ENCODE measurements at regions not wholly inside any gene's neighbourhood (a gene's known extent, or its start where the extent isn't known, plus 50 kb on each side); places are given as distances from the start of the nearest gene placed in this dataset.

DNA sequence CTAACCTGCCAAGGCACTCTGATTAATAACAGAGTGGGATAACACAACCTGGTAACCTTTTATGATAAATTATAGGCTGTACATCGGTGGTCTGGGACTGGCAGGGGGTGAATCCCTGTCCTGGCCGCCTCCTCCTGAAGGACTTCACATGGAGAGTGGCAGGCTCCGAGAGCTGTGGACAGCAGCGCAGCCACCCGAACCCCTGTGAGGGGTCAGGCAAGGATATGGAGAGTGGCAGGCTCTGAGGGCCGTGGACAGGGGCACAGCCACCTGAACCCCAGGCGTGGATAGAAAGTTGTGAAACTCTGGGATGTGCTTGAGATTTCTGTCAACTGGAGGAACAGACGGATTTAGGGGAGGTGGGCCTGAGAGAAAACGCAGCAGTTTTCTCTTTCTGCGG lies 107.0 kb upstream of the MGMT start:
- H3K27ac ChIP-seq, result no peak overlapping the region
- TF ChIP-seq, protein P1, sequence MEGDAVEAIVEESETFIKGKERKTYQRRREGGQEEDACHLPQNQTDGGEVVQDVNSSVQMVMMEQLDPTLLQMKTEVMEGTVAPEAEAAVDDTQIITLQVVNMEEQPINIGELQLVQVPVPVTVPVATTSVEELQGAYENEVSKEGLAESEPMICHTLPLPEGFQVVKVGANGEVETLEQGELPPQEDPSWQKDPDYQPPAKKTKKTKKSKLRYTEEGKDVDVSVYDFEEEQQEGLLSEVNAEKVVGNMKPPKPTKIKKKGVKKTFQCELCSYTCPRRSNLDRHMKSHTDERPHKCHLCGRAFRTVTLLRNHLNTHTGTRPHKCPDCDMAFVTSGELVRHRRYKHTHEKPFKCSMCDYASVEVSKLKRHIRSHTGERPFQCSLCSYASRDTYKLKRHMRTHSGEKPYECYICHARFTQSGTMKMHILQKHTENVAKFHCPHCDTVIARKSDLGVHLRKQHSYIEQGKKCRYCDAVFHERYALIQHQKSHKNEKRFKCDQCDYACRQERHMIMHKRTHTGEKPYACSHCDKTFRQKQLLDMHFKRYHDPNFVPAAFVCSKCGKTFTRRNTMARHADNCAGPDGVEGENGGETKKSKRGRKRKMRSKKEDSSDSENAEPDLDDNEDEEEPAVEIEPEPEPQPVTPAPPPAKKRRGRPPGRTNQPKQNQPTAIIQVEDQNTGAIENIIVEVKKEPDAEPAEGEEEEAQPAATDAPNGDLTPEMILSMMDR (conservative IDR thresholded peaks at IDR 0.05), result no peak

DNA sequence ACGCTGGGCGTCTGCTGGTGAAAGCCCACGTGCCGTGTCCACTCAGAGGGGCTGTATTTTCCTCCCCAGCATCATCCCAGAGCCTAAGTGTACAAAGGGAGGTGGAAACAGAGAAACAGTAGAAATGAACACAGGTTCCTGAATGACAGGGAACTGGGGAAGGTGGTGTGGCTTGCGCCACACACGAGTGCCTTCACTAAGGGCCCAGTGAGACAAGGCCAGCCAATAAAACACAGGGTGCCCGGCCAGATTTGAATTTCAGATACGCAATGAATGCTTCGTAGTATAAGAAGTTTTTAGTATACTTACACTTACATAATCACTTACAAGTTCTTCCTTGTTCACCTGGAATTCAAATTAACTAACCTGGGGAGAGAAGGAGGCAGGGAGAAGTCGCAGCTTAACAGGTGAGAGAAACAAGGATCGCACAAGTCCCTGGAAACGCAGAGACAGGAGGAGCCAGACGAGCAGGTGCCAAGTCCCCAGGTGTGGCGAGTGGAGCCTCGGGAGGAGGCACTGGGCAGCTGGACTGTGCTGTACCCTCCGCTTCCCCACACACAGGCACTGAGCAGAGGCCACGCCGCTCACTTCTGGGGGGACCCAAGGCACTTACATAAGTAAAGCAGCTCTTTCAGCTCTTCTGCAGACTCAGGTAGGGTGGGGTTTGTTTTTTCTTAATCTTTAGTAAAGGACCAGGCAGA lies 105.2 kb upstream of the MGMT start:
- TF ChIP-seq, protein P1 (conservative IDR thresholded peaks at IDR 0.05), result no peak
- H3K27ac ChIP-seq, result no peak overlapping the region

- TF ChIP-seq, protein P1 (conservative IDR thresholded peaks at IDR 0.05), result no peak
These were observed 102.1 kb upstream of the MGMT start for GRCh38 chr10:129364949-129365348.

DNA sequence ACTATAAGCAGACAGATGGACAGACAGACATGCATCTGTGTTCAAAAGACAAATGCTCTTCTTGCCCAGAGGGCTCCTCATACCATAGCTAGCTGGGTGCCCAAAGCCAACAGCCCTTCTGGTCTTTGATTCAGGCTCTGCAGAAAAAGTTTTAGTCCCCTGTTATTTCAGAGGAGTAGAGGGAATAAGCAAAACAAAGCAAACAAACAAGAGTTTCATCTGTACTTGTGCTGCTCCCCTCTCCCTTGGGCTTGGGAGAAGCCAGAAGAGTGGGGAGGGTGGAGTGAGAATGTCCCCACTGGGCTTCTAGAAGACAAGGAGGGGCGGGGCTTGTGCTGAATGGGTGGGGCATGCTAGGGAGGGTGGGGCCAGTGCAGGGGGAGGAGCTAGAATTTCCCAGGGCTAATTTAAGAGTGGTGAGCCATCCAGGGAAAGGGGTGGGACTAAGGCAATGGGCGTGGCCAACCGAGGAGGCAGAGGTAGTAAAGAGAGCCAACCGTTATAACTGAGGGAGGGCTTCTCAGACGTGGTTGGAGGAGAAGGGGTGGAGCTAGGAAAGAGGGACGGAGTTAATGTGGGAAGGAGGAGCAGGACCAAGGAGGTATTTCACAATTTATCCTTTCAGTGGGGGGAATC lies 101.2 kb upstream of the MGMT start:
- TF ChIP-seq, protein P1 (conservative IDR thresholded peaks at IDR 0.05), result no peak
- H3K27ac ChIP-seq, result no peak overlapping the region

More at GRCh38 chr10:129364949-129365348, 102.1 kb upstream of the MGMT start:
- H3K27ac ChIP-seq, result no peak overlapping the region

DNA sequence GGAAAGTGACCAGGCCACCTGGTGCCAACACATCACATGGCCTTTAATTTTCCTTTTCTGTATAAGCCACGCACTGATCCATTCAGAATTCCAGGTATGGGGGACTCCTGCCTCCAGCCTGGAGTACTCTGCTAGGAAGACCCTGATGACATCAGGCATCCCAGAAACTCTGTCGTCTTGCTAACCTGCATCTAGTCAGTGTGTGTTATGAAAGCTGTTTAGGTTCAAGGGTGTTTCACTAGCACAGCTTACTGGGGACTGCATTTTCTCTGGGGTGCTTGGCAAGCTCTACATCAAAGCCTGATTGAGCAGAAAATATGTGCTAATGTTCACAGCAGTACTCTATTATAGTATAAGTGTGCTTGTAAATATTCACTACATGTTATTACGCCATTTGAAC lies 100.6 kb upstream of the MGMT start:
- no peak overlapping the region for H3K27ac ChIP-seq
- TF ChIP-seq, protein P1 (conservative IDR thresholded peaks at IDR 0.05), result no peak

DNA sequence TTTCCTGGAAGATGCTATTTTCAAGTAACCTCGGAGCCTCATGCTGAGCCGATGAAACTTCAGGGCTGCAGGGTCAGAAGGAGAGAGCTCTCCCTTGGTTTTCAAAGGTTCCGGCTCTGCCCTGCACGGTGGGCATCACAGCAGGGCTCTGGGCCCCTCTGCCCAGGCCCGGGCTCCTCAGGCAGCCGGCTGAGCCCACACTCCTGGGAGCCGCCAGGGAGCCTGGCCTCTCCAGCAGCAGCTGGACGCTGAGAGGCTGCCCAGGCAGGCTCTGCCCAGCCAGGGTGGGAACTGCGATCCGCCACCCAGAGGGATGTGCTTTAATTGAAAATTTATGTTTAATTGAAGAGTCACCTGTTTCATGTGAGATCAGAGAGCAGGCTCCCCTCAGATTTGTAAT lies 97.5 kb upstream of the MGMT start:
- TF ChIP-seq, protein P1 (conservative IDR thresholded peaks at IDR 0.05), result no peak
- no peak overlapping the region for H3K27ac ChIP-seq

DNA sequence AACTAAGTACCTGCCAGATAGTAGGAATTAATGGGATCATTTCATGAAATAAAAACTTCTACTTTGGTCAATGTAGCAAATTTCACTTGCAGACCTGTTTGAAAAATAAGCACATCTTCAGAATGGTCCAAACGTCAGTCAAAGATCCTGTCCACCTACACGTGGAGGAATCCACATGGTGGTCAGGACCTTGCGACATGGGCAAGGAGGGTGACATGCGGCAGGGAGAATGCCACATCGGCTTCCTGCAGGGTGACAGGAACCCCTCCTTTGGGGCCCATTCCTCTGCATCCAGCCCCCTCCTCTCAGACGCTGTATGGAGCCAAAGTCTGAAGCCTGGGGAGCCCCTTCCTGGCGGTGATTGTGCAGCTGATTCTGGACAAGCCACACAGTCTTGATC lies 95.5 kb upstream of the MGMT start:
- TF ChIP-seq, protein P1 (conservative IDR thresholded peaks at IDR 0.05), result no peak
- no peak overlapping the region for H3K27ac ChIP-seq
